Endothelial cell of umbilical vein (primary cell): ENCODE measurements at regions not wholly inside any gene's neighbourhood (a gene's known extent, or its start where the extent isn't known, plus 50 kb on each side); places are given as distances from the start of the nearest gene placed in this dataset.

ENCODE experiments used
- BruUV-seq: library from RNA; stranded (reverse); fragments of 400-500 nt; replicated peaks from 2 replicates; lab custom pipeline; 2021; lab: Mats Ljungman, UMichigan
- CTCF ChIA-PET: fragments of 300-600, 350-600 bp; sonication (Branson Sonifier 250); formaldehyde crosslinking; loops from one replicate; lab custom pipeline; 2021; ENCODE audit warnings: antibody characterized with exemption, inconsistent platforms; lab: Charles Lee
- POLR2A ChIA-PET: fragments of 300-600, 350-600 bp; sonication (Branson Sonifier 250); formaldehyde crosslinking; loops from one replicate; lab custom pipeline; 2021; ENCODE audit warnings: antibody characterized with exemption, inconsistent platforms; lab: Charles Lee
- DNase-seq: peaks from one replicate; pipeline ENCODE4 v3.0.0-alpha.2; 2011; ENCODE audit warnings: low read depth, low spot score
- FAIRE-seq: peaks from 2 replicates; lab custom pipeline; 2011; peaks lifted over from hg19 to GRCh38; lab: Jason Lieb, UNC
- H2AFZ ChIP-seq: 2 replicates; pipeline ENCODE4 v1.6.0; 2012; ENCODE audit warnings: low read depth, low read length, control low read depth, inconsistent platforms
- H3K27ac ChIP-seq: 2 replicates; pipeline ENCODE4 v1.5.1; 2011; ENCODE audit warnings: low read depth, mild to moderate bottlenecking, control low read depth, low read length, moderate library complexity; ENCODE audit not compliant: insufficient read depth
- H3K27me3 ChIP-seq, 2 experiments: 2 replicates each; pipeline versions ENCODE4 v1.6.0 to v1.6.1; 2011; ENCODE audit warnings: low read length in 2 of 2, mixed read lengths in 1 of 2; ENCODE audit not compliant: control insufficient read depth in 2 of 2, insufficient read depth in 2 of 2
- H3K36me3 ChIP-seq, 2 experiments: 2 replicates in 1 of 2; 3 replicates in 1 of 2; pipeline ENCODE4 v1.5.1; 2011; ENCODE audit warnings: low read length in 2 of 2, mild to moderate bottlenecking in 1 of 2, moderate library complexity in 1 of 2; ENCODE audit not compliant: control insufficient read depth in 2 of 2, insufficient read depth in 2 of 2; ENCODE audit errors: extremely low read depth in 1 of 2
- H3K4me1 ChIP-seq: 3 replicates; pipeline ENCODE4 v1.5.1; 2011; ENCODE audit warnings: mild to moderate bottlenecking, low read length; ENCODE audit not compliant: control insufficient read depth, insufficient read depth; ENCODE audit errors: extremely low read depth
- H3K4me2 ChIP-seq: 2 replicates; pipeline ENCODE4 v1.6.1; 2011; ENCODE audit warnings: low read length, control low read depth, mixed read lengths; ENCODE audit not compliant: insufficient read depth
- H3K4me3 ChIP-seq, 3 experiments: fragments of 200-600 bp in 1 of 3; sonication (generic), shearing (Covaris generic) in 1 of 3; replicated peaks in 1 of 3; 2 replicates each; pipeline ENCODE4 v1.5.1; 2011 to 2016; ENCODE audit warnings: control low read depth in 3 of 3, low read length in 3 of 3, mild to moderate bottlenecking in 2 of 3, inconsistent platforms in 1 of 3, low read depth in 1 of 3, moderate library complexity in 1 of 3; ENCODE audit not compliant: insufficient read depth in 1 of 3
- H3K79me2 ChIP-seq: 2 replicates; pipeline ENCODE4 v1.6.0; 2012; ENCODE audit warnings: low read length, inconsistent platforms; ENCODE audit not compliant: control insufficient read depth, insufficient read depth
- H3K9ac ChIP-seq: replicated peaks from 2 replicates; pipeline ENCODE3; 2011; ENCODE audit warnings: low read length, control low read depth; ENCODE audit not compliant: insufficient read depth; ENCODE audit errors: extremely low read depth
- H3K9me1 ChIP-seq: replicated peaks from 3 replicates; pipeline ENCODE4 v1.6.0; 2011; ENCODE audit warnings: mild to moderate bottlenecking, low read length; ENCODE audit not compliant: control insufficient read depth, insufficient read depth; ENCODE audit errors: extremely low read depth
- H3K9me3 ChIP-seq: replicated peaks from 2 replicates; pipeline ENCODE4 v1.5.1; 2012; ENCODE audit warnings: low read length, inconsistent platforms; ENCODE audit not compliant: control insufficient read depth, insufficient read depth
- H4K20me1 ChIP-seq: replicated peaks from 2 replicates; pipeline ENCODE3; 2011; ENCODE audit warnings: mild to moderate bottlenecking, low read length; ENCODE audit not compliant: control insufficient read depth, insufficient read depth; ENCODE audit errors: extremely low read depth
- EZH2 ChIP-seq: IDR thresholded peaks from 2 replicates; pipeline ENCODE4 v1.6.1; 2012; ENCODE audit warnings: borderline replicate concordance, low read depth, mild to moderate bottlenecking, moderate library complexity, low read length, inconsistent platforms; ENCODE audit not compliant: severe bottlenecking
- FOS ChIP-seq: IDR thresholded peaks from 2 replicates; pipeline ENCODE4 v1.6.1; 2011; ENCODE audit warnings: mild to moderate bottlenecking, low read length, moderate library complexity, borderline replicate concordance; ENCODE audit not compliant: insufficient read depth
- GATA2 ChIP-seq: IDR thresholded peaks from 2 replicates; pipeline ENCODE4 v1.7.0; 2011; ENCODE audit warnings: low read depth, mild to moderate bottlenecking, moderate library complexity, mixed read lengths, low read length; ENCODE audit not compliant: insufficient read length, insufficient read depth
- JUN ChIP-seq: IDR thresholded peaks from 2 replicates; pipeline ENCODE4 v1.6.1; 2011; ENCODE audit warnings: borderline replicate concordance, low read depth; ENCODE audit not compliant: insufficient read length, insufficient read depth
- MYC ChIP-seq: IDR thresholded peaks from one replicate; pipeline ENCODE4 v1.6.1; 2011; ENCODE audit warnings: mild to moderate bottlenecking, low read depth, low read length
- POLR2A ChIP-seq: IDR thresholded peaks from 2 replicates; pipeline ENCODE4 v1.6.1; 2012; ENCODE audit warnings: low read depth, mild to moderate bottlenecking, control low read depth, low read length
- POLR2AphosphoS5 ChIP-seq: IDR thresholded peaks from 2 replicates; pipeline ENCODE4 v1.6.1; 2012; ENCODE audit warnings: low read depth, mild to moderate bottlenecking, control low read depth, low read length, moderate library complexity; ENCODE audit not compliant: insufficient read depth
- dilution Hi-C: fragments of 300-500 bp; cut with MboI; formaldehyde crosslinking; loops from one replicate; pipeline ENCODE4 v1.15.0; 2019; ENCODE audit warnings: low sequenced_read_pairs; ENCODE audit not compliant: extremely low pct_ligation_motif_present
- intact Hi-C: fragments of 100-400 bp; cut with micrococcal nuclease; formaldehyde crosslinking; loops from one replicate; pipeline ENCODE4 v1.10.0; 2022
- TF ChIP-seq, protein P1 (sequence below): IDR thresholded peaks from 2 replicates; pipeline ENCODE4 v1.6.1; 2011; ENCODE audit not compliant: insufficient read depth, insufficient read length
- TF ChIP-seq, protein P2 (sequence below), 2 donors: IDR thresholded peaks; 1 replicate in 1 of 2; 2 replicates in 1 of 2; pipeline ENCODE4 v1.5.1; 2011; ENCODE audit warnings: low read length in 2 of 2, mild to moderate bottlenecking in 2 of 2, moderate library complexity in 2 of 2, control low read depth in 1 of 2, inconsistent platforms in 1 of 2, low read depth in 1 of 2; ENCODE audit not compliant: insufficient read depth in 1 of 2; ENCODE audit errors: extremely low read depth in 1 of 2

DNA sequence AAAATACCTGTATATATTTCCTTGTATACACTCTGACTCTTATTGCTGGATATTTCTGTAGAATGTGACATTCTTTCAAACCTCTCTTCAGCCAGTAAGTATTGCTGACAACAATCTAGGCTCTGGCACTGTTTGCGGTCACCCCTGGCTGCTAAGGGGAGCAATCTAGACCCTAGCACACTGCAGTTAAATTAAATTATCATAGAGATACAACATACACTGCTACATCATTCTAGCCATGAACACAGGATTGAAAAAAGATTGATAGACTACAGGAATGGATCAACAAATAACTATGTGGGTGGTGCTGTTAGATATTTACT, 108.7 kb upstream of the MEIS2 start:
- CTCF ChIA-PET = no interaction called here

DNA sequence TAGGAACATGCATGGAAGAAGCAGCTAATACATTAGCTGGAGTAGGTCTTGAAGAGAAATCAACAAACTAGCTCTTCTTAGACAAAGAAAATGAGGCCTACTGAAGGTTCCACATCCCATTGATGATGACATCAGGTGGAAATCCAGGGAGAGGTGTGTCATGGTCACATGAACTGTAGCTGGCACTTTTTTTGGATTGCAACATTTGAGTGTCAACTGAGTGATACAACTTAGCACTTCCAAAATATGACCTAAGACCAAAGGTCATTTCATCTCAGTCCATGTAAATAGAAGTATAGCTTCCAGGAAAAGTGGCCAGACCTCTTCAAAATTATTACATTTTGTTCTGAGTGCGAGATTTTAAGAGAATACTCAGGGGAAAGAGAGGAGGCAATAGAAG, 117.2 kb upstream of the MEIS2 start:
- TF ChIP-seq FOS (no peak), GATA2 (no peak), POLR2A (no peak), EZH2 (no peak), MYC (no peak), POLR2AphosphoS5 (no peak), JUN (no peak)
- TF ChIP-seq, protein P1, sequence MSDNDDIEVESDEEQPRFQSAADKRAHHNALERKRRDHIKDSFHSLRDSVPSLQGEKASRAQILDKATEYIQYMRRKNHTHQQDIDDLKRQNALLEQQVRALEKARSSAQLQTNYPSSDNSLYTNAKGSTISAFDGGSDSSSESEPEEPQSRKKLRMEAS = no peak
- TF ChIP-seq, protein P2, sequence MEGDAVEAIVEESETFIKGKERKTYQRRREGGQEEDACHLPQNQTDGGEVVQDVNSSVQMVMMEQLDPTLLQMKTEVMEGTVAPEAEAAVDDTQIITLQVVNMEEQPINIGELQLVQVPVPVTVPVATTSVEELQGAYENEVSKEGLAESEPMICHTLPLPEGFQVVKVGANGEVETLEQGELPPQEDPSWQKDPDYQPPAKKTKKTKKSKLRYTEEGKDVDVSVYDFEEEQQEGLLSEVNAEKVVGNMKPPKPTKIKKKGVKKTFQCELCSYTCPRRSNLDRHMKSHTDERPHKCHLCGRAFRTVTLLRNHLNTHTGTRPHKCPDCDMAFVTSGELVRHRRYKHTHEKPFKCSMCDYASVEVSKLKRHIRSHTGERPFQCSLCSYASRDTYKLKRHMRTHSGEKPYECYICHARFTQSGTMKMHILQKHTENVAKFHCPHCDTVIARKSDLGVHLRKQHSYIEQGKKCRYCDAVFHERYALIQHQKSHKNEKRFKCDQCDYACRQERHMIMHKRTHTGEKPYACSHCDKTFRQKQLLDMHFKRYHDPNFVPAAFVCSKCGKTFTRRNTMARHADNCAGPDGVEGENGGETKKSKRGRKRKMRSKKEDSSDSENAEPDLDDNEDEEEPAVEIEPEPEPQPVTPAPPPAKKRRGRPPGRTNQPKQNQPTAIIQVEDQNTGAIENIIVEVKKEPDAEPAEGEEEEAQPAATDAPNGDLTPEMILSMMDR (IDR thresholded peaks at IDR 0.05; ENCODE audit: extremely low read depth in 1 of 2, insufficient read depth in 1 of 2, low read depth in 1 of 2, low read length in 2 of 2) = no peak
- Histone ChIP-seq H3K4me2 (no peak overlapping the region), H3K27me3 (no peaks in the 10 kb centered on the region), H3K27ac (no peak overlapping the region), H3K4me1 (no peaks in the 10 kb centered on the region), H3K9me1 (no peaks in the 10 kb centered on the region), H3K4me3 (no peak overlapping the region), H3K9ac (no peak overlapping the region), H3K79me2 (no peaks in the 10 kb centered on the region), H3K36me3 (no peaks in the 10 kb centered on the region), H2AFZ (no peak overlapping the region), H4K20me1 (no peaks in the 10 kb centered on the region), H3K9me3 (no peaks in the 10 kb centered on the region)
- FAIRE-seq = no peak
- POLR2A ChIA-PET = no interaction called here
- CTCF ChIA-PET = interaction anchor here (1.0 kb wide), 1 partner anchor 9 kb away, joined by 3 read pairs; no protein-coding TSS in a partner anchor
- intact Hi-C loops (no loop called here), dilution Hi-C loops (no loop called here)
- BruUV-seq = no TSS peak
- DNase-seq = no peak

More for the DNA sequence above, 108.7 kb upstream of the MEIS2 start:
- no peaks in the 10 kb centered on the region for H3K36me3 ChIP-seq
- H3K4me3 ChIP-seq = no peak overlapping the region
- no peak for TF ChIP-seq FOS
- TF ChIP-seq, protein P1 = no peak
- no peak for TF ChIP-seq POLR2A
- TF ChIP-seq JUN = no peak
- no peak for TF ChIP-seq MYC
- no peak for TF ChIP-seq GATA2
- TF ChIP-seq, protein P2 (IDR thresholded peaks at IDR 0.05; ENCODE audit: extremely low read depth in 1 of 2, insufficient read depth in 1 of 2, low read depth in 1 of 2, low read length in 2 of 2) = no peak
- no peaks in the 10 kb centered on the region for H3K9me3 ChIP-seq
- dilution Hi-C loops (no loop called here), intact Hi-C loops (loop anchor here (10.0 kb wide), 1 partner anchor 56 kb away; no protein-coding TSS in a partner anchor)
- H3K4me1 ChIP-seq = no peaks in the 10 kb centered on the region
- FAIRE-seq (no peak), DNase-seq (no peak)
- no peaks in the 10 kb centered on the region for H4K20me1 ChIP-seq
- no peaks in the 10 kb centered on the region for H3K79me2 ChIP-seq
- no peak overlapping the region for H3K9ac ChIP-seq
- H3K9me1 ChIP-seq = no peaks in the 10 kb centered on the region
- no peaks in the 10 kb centered on the region for H3K27me3 ChIP-seq
- BruUV-seq = no TSS peak
- no peak overlapping the region for H3K27ac ChIP-seq
- H2AFZ ChIP-seq = no peak overlapping the region
- no peak overlapping the region for H3K4me2 ChIP-seq
- POLR2A ChIA-PET = no interaction called here
